ENCODE measurements at regions not wholly inside any gene's neighbourhood (a gene's known extent, or its start where the extent isn't known, plus 50 kb on each side); places are given as distances from the start of the nearest gene placed in this dataset.

GRCh38 chr3:124288996-124289395 is 297.1 kb upstream of the ROPN1 start:
- H3K4me3 ChIP-seq (ENCODE audit: low read depth, low read length), result no peak overlapping the region
- TF ChIP-seq CTCF (IDR thresholded peaks at IDR 0.05; ENCODE audit: insufficient read depth, low read length, poor library complexity, severe bottlenecking), result no peak
- DNase-seq (ENCODE audit: low read depth), result no peak
- no peaks in the 10 kb centered on the region for H3K27me3 ChIP-seq (ENCODE audit: control insufficient read depth, insufficient read depth, low read length)
- H3K36me3 ChIP-seq (ENCODE audit: control insufficient read depth, insufficient read depth, low read length), result no peaks in the 10 kb centered on the region

- Histone ChIP-seq H3K27me3 (ENCODE audit: control insufficient read depth, insufficient read depth, low read length) (no peaks in the 10 kb centered on the region), H3K4me3 (ENCODE audit: low read depth, low read length) (no peak overlapping the region), H3K36me3 (ENCODE audit: control insufficient read depth, insufficient read depth, low read length) (no peaks in the 10 kb centered on the region)
- no peak for TF ChIP-seq CTCF (IDR thresholded peaks at IDR 0.05; ENCODE audit: insufficient read depth, low read length, poor library complexity, severe bottlenecking)
- no peak for DNase-seq (ENCODE audit: low read depth)
Measured at GRCh38 chr3:124291008-124291407, 299.1 kb upstream of the ROPN1 start.

- H3K27me3 ChIP-seq (ENCODE audit: control insufficient read depth, insufficient read depth, low read length), result no peaks in the 10 kb centered on the region
- TF ChIP-seq CTCF (IDR thresholded peaks at IDR 0.05; ENCODE audit: insufficient read depth, low read length, poor library complexity, severe bottlenecking), result no peak
Measured at GRCh38 chr3:124292329-124292728, 300.4 kb upstream of the ROPN1 start.

GRCh38 chr3:124293584-124293983 is 301.7 kb upstream of the ROPN1 start:
- no peak for TF ChIP-seq CTCF (IDR thresholded peaks at IDR 0.05; ENCODE audit: insufficient read depth, low read length, poor library complexity, severe bottlenecking)
- no peak for DNase-seq (ENCODE audit: low read depth)
- no peaks in the 10 kb centered on the region for H3K36me3 ChIP-seq (ENCODE audit: control insufficient read depth, insufficient read depth, low read length)
- no peaks in the 10 kb centered on the region for H3K27me3 ChIP-seq (ENCODE audit: control insufficient read depth, insufficient read depth, low read length)
- no peak overlapping the region for H3K4me3 ChIP-seq (ENCODE audit: low read depth, low read length)

More at GRCh38 chr3:124292329-124292728, 300.4 kb upstream of the ROPN1 start:
- DNase-seq (ENCODE audit: low read depth), result no peak
- no peak overlapping the region for H3K4me3 ChIP-seq (ENCODE audit: low read depth, low read length)
- H3K36me3 ChIP-seq (ENCODE audit: control insufficient read depth, insufficient read depth, low read length), result no peaks in the 10 kb centered on the region

GRCh38 chr3:124295362-124295761 is 303.4 kb upstream of the ROPN1 start:
- H3K27me3 ChIP-seq (ENCODE audit: control insufficient read depth, insufficient read depth, low read length), result no peaks in the 10 kb centered on the region
- TF ChIP-seq CTCF (IDR thresholded peaks at IDR 0.05; ENCODE audit: insufficient read depth, low read length, poor library complexity, severe bottlenecking), result no peak
- no peaks in the 10 kb centered on the region for H3K36me3 ChIP-seq (ENCODE audit: control insufficient read depth, insufficient read depth, low read length)
- H3K4me3 ChIP-seq (ENCODE audit: low read depth, low read length), result no peak overlapping the region
- DNase-seq (ENCODE audit: low read depth), result no peak

- Histone ChIP-seq H3K4me3 (ENCODE audit: low read depth, low read length) (no peak overlapping the region), H3K27me3 (ENCODE audit: control insufficient read depth, insufficient read depth, low read length) (no peaks in the 10 kb centered on the region), H3K36me3 (ENCODE audit: control insufficient read depth, insufficient read depth, low read length) (no peaks in the 10 kb centered on the region)
- TF ChIP-seq CTCF (IDR thresholded peaks at IDR 0.05; ENCODE audit: insufficient read depth, low read length, poor library complexity, severe bottlenecking), result no peak
- no peak for DNase-seq (ENCODE audit: low read depth)
Measured at GRCh38 chr3:124296406-124296805, 304.5 kb upstream of the ROPN1 start.
